Activated T-helper 9 cell treated with anti-CD3 and anti-CD28 coated beads, Interleukin-2, amount 50 U/mL, for 16 hours (primary cell): ENCODE measurements at regions not wholly inside any gene's neighbourhood (a gene's known extent, or its start where the extent isn't known, plus 50 kb on each side); places are given as distances from the start of the nearest gene placed in this dataset.
"Not testable (repeated sequence)": the region's sequence is repeated elsewhere in the genome, so short reads cannot be mapped to it uniquely, and the experiment has no call there.

Experiments
- DNase-seq: peaks from one replicate; pipeline ENCODE4 v3.0.0-alpha.2; 2020; ENCODE audit warnings: low read depth

GRCh38 chr6:120805276-120805675 is 529.0 kb downstream of the TBC1D32 start:
- DNase-seq: no peak

DNA sequence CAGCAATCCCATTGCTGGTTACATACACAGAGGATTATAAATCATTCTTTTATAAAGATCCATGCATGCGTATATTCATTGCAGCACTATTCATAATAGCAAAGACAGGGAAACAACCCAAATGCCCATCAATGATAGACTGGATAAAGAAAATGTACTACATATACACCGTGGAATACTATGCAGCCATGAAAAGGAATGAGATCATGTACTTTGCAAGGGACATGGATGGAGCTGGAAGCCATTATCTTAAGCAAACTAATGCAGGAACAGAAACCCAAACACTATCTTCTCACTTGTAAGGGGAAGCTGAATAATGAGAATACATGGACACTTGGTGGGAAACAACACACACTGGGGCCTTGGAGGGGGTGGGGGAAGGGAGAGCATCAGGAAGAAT is 529.7 kb downstream of the TBC1D32 start:
- no peak for DNase-seq

DNA sequence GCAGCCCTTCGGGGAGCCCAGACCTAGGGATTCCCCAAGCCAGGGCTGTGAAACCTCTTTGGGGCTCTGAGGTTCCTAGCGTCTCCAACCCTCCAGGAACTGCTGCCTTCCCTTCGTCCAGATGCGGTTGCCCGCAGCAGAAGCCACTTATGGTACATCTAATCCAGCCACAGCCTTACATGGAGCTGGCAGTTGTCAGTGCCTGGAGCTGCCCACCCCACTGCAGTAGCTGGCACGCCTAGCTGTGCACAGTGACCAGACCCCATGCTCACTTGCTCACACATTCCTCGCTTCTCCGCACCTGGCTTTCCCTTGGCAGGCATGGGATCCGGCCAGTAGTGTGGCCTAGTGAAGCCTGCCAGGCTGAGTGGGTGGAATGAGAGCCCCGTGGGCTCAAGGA is 547.6 kb downstream of the TBC1D32 start:
- DNase-seq: no peak

GRCh38 chr6:120786256-120786655 is 548.0 kb downstream of the TBC1D32 start:
- DNase-seq: no peak

DNA sequence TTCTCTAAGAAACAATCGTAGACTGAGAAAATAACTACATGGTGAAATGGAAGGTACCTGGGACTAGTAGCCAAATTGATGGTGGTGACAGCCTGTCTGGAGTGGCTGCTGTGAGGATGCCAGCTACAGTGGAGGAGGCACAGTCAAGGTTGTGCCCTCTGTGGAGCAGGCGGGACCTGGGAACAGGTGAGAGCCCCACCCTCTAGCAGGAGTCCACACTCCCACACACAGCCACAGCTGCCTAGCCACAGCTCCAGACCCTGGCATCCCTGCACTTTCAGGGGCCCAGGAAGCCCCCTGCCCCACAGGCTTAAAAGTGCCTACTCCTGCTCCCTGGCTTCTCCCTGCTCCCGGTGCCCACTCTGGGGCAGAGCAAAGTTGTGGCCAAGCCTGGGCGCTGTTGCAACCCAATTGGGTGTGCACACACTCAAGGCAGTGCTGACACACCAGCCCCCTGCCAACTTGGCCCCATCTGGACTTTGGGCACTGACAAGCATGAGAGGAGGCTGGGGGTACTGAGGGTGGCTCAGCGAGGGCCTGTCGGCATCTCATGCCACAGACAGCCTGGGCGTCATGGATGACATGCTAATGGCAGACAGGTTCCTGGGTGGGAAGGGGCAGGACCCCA is 548.7 kb downstream of the TBC1D32 start:
- no peak for DNase-seq

- DNase-seq: no peak
These were observed 554.8 kb downstream of the TBC1D32 start for GRCh38 chr6:120779441-120779840.

DNA sequence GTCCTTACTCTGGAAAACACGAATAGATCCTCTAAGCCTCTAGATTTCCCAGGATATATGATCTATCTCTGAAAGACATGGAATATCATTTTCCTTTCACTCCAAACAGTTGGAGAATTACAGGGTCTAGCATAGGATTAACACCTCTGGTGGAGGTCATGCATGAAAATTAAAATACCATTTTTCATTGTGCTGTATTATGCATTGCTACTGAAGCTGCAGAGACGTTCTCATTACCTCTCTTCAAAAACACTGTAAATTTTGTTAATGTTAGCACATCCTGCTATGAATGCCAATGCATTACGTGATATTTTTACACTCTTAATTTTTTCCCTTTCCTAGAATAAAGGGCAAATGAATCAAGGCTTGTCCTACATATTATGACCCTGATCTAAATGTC is 558.6 kb downstream of the TBC1D32 start:
- DNase-seq: no peak

DNA sequence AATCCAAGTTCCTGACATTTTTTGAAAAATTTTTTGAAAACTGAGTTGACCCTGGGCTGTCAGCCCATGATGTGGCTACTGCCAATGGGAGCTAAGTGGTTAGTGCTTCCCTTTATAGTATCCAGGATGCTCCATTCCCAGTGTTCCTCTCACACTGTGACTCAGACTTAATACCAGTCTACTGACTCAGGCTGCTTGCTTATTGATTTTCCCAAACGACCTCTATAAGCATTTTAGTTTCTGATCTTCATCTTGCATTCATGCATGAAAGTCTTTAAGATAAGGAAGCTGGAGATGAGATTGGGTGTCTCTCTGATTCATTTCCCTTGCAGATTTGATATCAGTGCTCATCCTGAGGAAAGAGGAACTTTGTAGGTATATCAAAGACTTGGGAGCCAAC is 560.0 kb downstream of the TBC1D32 start:
- no peak for DNase-seq

DNA sequence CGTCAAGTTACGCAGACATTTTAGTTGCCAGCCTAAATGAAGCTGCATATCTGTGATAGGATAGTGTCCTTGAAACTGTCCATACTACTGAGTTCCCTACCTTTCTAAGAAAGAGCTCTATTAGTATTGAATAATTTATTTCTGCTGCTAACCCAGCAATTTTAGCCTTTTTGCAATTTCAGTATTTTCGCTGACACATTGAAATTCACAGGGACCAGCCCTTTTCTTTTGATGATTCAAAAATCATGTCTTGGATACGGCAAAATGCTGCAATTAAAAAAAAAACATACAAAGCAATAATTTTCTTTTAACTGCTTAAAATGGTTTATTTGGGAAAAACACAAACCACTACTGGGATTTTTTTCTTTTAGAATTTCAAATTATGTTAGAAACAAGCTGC is 563.3 kb downstream of the TBC1D32 start:
- DNase-seq: no peak

- DNase-seq: no peak
These were observed 570.0 kb downstream of the TBC1D32 start for GRCh38 chr6:120764312-120764711.

DNA sequence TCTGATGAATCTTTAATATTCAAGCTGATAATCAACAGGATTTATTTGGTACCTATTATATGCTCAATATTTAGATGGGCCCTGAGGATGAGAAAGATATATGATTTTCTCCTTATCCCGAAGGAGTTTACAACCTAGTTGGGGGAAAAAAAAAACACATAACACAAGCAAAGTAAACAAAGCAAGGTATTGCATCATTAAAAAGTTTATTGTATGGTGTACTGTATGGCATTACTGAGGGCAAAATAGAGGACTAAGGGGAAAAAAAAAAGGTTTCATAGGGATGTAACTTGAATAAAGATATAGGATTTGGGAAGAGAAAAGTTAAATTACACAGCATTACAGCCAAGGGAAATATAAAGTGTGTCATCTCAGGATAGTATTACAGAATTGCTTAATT is 574.7 kb downstream of the TBC1D32 start:
- DNase-seq: no peak

DNA sequence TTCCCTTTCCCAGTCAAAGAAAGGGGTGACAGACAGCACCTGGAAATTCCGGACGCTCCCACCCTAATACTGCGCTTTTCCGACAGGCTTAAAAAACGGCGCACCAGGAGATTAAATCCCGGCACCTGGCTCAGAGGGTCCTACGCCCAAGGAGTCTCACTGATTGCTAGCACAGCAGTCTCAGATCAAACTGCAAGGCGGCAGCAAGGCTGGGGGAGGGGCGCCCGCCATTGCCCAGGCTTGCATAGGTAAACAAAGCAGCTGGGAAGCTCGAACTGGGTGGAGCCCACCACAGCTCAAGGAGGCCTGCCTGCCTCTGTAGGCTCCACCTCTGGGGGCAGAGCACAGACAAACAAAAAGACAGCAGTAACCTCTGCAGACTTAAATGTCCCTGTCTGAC is 585.7 kb downstream of the TBC1D32 start:
- not testable (repeated sequence) for DNase-seq

GRCh38 chr6:120736740-120737139 is 597.5 kb downstream of the TBC1D32 start:
- no peak for DNase-seq

DNA sequence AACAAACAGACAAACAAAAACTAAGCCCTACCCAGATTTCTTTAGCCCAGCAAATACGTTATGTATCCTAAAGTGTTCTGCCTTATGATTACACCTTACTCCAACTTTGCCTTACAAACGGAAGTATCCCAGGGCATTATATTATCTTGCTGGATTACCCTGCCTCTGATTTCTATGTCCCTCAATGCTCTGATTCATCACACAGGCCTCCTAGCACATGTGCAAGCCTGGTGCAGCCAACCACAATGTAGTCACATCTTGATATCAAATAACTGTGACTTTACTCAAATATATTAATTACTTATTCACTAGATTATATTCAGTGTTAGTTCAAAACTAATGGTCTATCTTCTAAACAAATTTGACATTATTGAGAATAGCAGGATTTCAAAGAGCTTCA is 598.6 kb downstream of the TBC1D32 start:
- DNase-seq: no peak

- no peak for DNase-seq
These were observed 623.0 kb downstream of the TBC1D32 start for GRCh38 chr6:120711255-120711654.

GRCh38 chr6:120700001-120700400 is 634.3 kb downstream of the TBC1D32 start:
- no peak for DNase-seq

GRCh38 chr6:120686492-120686891 is 647.8 kb downstream of the TBC1D32 start:
- DNase-seq: no peak

GRCh38 chr6:120682145-120682544 is 652.1 kb downstream of the TBC1D32 start:
- DNase-seq: no peak

DNA sequence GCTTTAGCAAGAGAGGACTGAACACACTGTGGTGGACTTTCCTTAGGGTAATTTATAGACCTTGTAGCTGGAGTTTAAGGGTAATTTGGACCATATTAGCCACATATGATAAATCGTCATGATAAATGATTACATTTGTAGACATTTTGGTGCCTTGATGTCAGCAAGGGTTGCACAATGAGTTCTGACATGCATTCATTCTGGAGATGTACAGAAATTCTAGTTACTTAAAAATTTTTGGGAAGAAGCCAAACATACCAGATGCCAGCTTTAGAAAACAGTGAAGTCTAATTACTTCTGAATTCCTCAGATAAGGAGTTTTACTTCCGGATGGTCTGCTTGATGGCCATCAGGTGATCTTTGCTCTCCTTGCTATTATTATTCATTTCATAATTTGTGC is 653.1 kb downstream of the TBC1D32 start:
- no peak for DNase-seq

- DNase-seq: no peak
These were observed 658.4 kb downstream of the TBC1D32 start for GRCh38 chr6:120675886-120676285.

DNA sequence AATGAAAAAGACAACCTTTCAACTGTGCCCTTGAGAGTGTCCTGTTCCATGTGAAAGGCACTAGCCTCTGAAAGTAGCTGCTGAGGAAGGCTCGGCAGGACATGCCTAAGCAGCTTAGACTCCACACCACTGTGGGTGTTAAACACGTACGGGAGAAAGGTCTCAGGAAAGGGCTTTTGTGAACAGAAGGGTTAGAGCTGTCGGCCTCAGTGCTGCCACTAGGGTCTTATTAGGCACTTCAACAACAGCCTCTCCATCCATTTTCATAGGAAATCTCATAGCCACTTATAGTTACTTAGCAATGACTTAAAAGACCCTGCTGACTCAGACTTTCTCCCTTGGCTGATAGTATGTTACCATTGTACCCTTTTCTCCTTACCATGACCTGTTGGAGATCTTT is 662.8 kb downstream of the TBC1D32 start:
- no peak for DNase-seq

GRCh38 chr6:120652506-120652905 is 681.8 kb downstream of the TBC1D32 start:
- no peak for DNase-seq

DNA sequence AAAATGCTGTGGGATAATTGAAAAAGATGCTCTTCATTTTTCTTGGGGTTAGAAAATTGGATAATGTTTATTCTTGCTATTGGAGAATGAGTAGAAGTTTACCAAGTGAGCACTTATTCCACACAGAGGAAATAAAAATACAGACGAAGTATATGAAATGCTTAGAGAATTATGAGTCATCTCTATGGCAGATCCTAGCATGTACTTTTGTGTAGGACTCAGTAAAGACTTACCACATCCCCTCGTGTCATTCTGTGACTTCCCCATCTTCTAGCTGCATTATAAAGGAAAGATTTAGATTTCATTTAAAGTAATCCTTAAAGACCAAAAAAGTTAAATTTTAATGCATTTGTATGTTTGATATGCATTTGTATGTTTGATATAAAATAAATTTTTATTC is 685.6 kb downstream of the TBC1D32 start:
- no peak for DNase-seq

DNA sequence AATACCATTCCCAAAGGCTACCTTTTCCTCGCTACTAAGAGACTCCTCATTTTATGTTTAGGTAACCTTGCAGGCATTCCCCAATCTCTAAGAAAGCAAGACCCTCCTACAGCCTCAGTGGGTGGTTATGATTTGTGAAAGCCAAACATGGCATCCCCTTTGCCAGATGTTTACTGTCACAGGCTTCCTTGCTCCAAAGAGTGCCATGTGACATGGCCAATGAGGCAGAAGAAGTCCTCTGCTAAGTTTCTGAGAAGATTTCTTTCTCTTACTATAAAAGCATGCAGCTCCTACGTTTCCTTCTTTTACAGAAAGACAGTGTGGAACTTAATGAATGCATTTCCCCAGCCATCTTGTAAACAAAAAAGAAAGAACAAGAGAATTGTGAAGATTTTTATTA is 688.2 kb downstream of the TBC1D32 start:
- no peak for DNase-seq

- no peak for DNase-seq
These were observed 701.3 kb downstream of the TBC1D32 start for GRCh38 chr6:120632975-120633374.
